ENCODE measurements at regions not wholly inside any gene's neighbourhood (a gene's known extent, or its start where the extent isn't known, plus 50 kb on each side); places are given as distances from the start of the nearest gene placed in this dataset.
"Not testable (repeated sequence)": the region's sequence is repeated elsewhere in the genome, so short reads cannot be mapped to it uniquely, and the experiment has no call there.

DNA sequence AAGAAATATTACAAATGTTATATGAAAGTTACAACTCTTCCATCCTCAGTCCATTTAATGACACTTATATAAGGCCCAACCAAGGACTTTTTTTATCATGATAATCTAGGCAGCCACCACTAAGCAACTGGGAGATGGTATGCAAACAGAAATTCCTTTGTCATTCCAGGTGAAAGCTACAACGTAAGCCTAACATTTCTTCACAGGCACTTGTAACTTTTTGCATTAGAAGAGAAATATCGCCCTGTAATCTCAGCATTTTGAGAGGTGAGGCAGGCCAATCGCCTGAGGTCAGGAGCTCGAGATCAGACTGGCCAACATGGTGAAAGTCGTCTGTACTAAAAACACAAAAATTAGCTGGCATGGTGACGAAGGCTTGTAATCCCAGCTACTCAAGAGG lies 581.2 kb upstream of the SLC8A1 start (continued):
- TF ChIP-seq CTCF (IDR thresholded peaks at IDR 0.05; ENCODE audit: low read depth, low read length, missing input control): no peak
- no peak for TF ChIP-seq RAD21 (IDR thresholded peaks at IDR 0.05)
- TF ChIP-seq RXRA (IDR thresholded peaks at IDR 0.05): no peak
- no peak for TF ChIP-seq REST (IDR thresholded peaks at IDR 0.05)

GRCh38 chr2:41038408-41038807 lies 586.5 kb upstream of the SLC8A1 start:
- no peaks in the 10 kb centered on the region for H3K4me1 ChIP-seq (ENCODE audit: control insufficient read depth in 4 of 4, insufficient read depth in 4 of 4, low read length in 3 of 4)
- no peak overlapping the region for H3K27ac ChIP-seq (ENCODE audit: low read depth in 1 of 2, low read length in 2 of 2)
- no peak for DNase-seq (ENCODE audit: low spot score)
- H3K9ac ChIP-seq (ENCODE audit: low read depth in 1 of 2, low read length in 2 of 2): no peak overlapping the region
- no peaks in the 10 kb centered on the region for H3K27me3 ChIP-seq (ENCODE audit: control insufficient read depth in 4 of 4, insufficient read depth in 4 of 4, low read length in 3 of 4)
- H3K9me3 ChIP-seq (ENCODE audit: control insufficient read depth in 4 of 4, low read length in 3 of 4): no peaks in the 10 kb centered on the region
- H3K36me3 ChIP-seq (ENCODE audit: control insufficient read depth in 4 of 4, insufficient read depth in 3 of 4, low read depth in 1 of 4, low read length in 3 of 4): no peaks in the 10 kb centered on the region
- no peak for TF ChIP-seq SP1 (IDR thresholded peaks at IDR 0.05)
- TF ChIP-seq JUND (IDR thresholded peaks at IDR 0.05): no peak
- no peak for TF ChIP-seq FOXA2 (IDR thresholded peaks at IDR 0.05)
- TF ChIP-seq CTCF (IDR thresholded peaks at IDR 0.05; ENCODE audit: low read depth, low read length, missing input control): no peak
- TF ChIP-seq FOXA1 (IDR thresholded peaks at IDR 0.05): no peak
- no peak for TF ChIP-seq GABPA (IDR thresholded peaks at IDR 0.05 in 1 of 2, conservative IDR thresholded peaks at IDR 0.05 in 1 of 2)
- TF ChIP-seq REST (IDR thresholded peaks at IDR 0.05): no peak
- TF ChIP-seq HNF4G (IDR thresholded peaks at IDR 0.05): no peak
- TF ChIP-seq EGR1 (IDR thresholded peaks at IDR 0.05; ENCODE audit: low read depth in 2 of 2): no peak
- no peak overlapping the region for H3K4me3 ChIP-seq (ENCODE audit: low read depth in 1 of 3, low read length in 3 of 3)

GRCh38 chr2:41039750-41040149 lies 587.9 kb upstream of the SLC8A1 start:
- H3K4me3 ChIP-seq (ENCODE audit: low read depth in 1 of 3, low read length in 3 of 3); H3K4me1 ChIP-seq (ENCODE audit: control insufficient read depth in 4 of 4, insufficient read depth in 4 of 4, low read length in 3 of 4); H3K9me3 ChIP-seq (ENCODE audit: control insufficient read depth in 4 of 4, low read length in 3 of 4); H3K9ac ChIP-seq (ENCODE audit: low read depth in 1 of 2, low read length in 2 of 2); H3K27me3 ChIP-seq (ENCODE audit: control insufficient read depth in 4 of 4, insufficient read depth in 4 of 4, low read length in 3 of 4); DNase-seq (ENCODE audit: low spot score); H3K36me3 ChIP-seq (ENCODE audit: control insufficient read depth in 4 of 4, insufficient read depth in 3 of 4, low read depth in 1 of 4, low read length in 3 of 4); H3K27ac ChIP-seq (ENCODE audit: low read depth in 1 of 2, low read length in 2 of 2): not testable (repeated sequence)
- WGBS: 84% methylated on average over 10 of the region's 10 CpGs
